DND-41 (cell line): ENCODE measurements at regions not wholly inside any gene's neighbourhood (a gene's known extent, or its start where the extent isn't known, plus 50 kb on each side); places are given as distances from the start of the nearest gene placed in this dataset.

Experiments used
- ATAC-seq: fragments of 200-7000 bp; cut with Tn5 transposase; 3 replicates; pipeline ENCODE4 v1.9.1; 2021; ENCODE audit warnings: low read depth; ENCODE audit not compliant: insufficient read depth
- DNase-seq: peaks from one replicate; pipeline ENCODE4 v3.0.0-alpha.2; 2020
- H2AFZ ChIP-seq: 2 replicates; pipeline ENCODE4 v1.6.0; 2012; ENCODE audit warnings: low read depth, low read length
- H3K27ac ChIP-seq: 2 replicates; pipeline ENCODE4 v1.5.1; 2012; ENCODE audit warnings: low read length, inconsistent platforms
- H3K27me3 ChIP-seq: fragments of 200-600 bp; sonication (generic); 2 replicates; pipeline ENCODE4 v1.6.0; 2012; ENCODE audit warnings: low read length, mild to moderate bottlenecking, inconsistent platforms; ENCODE audit not compliant: insufficient read depth, poor library complexity
- H3K36me3 ChIP-seq: 2 replicates; pipeline ENCODE4 v1.5.1; 2012; ENCODE audit warnings: low read length, inconsistent platforms; ENCODE audit not compliant: insufficient read depth
- H3K4me1 ChIP-seq: 2 replicates; pipeline ENCODE4 v1.5.1; 2012; ENCODE audit warnings: mild to moderate bottlenecking, low read length; ENCODE audit not compliant: insufficient read depth
- H3K4me2 ChIP-seq: 2 replicates; pipeline ENCODE4 v1.6.0; 2012; ENCODE audit warnings: mild to moderate bottlenecking, moderate library complexity, low read length, inconsistent platforms; ENCODE audit not compliant: insufficient read depth
- H3K4me3 ChIP-seq, 2 experiments: fragments of 200-600 bp in 1 of 2; shearing (Covaris generic) in 1 of 2; 2 replicates each; pipeline ENCODE4 v1.5.1; 2012 to 2016; ENCODE audit warnings: inconsistent platforms in 2 of 2, low read length in 2 of 2, mild to moderate bottlenecking in 2 of 2, low read depth in 1 of 2, moderate library complexity in 1 of 2
- H3K79me2 ChIP-seq: 2 replicates; pipeline ENCODE4 v1.6.0; 2012; ENCODE audit warnings: low read length, inconsistent platforms; ENCODE audit not compliant: insufficient read depth
- H3K9ac ChIP-seq: 2 replicates; pipeline ENCODE4 v1.6.0; 2012; ENCODE audit warnings: low read depth, mild to moderate bottlenecking, inconsistent platforms, low read length, moderate library complexity
- H3K9me3 ChIP-seq: 2 replicates; pipeline ENCODE4 v1.5.1; 2012; ENCODE audit warnings: low read length, moderate library complexity, mild to moderate bottlenecking, inconsistent platforms; ENCODE audit not compliant: insufficient read depth, severe bottlenecking
- H4K20me1 ChIP-seq: 2 replicates; pipeline ENCODE4 v1.6.0; 2012; ENCODE audit warnings: low read length; ENCODE audit not compliant: insufficient read depth
- CTCF ChIP-seq: IDR thresholded peaks from 2 replicates; pipeline ENCODE4 v1.5.1; 2012; ENCODE audit warnings: borderline replicate concordance, low read length, moderate library complexity, mild to moderate bottlenecking; ENCODE audit not compliant: poor library complexity, severe bottlenecking; ENCODE audit errors: extremely low read depth
- EZH2 ChIP-seq: IDR thresholded peaks from 3 replicates; pipeline ENCODE4 v1.6.1; 2012; ENCODE audit warnings: borderline replicate concordance, low read depth, mild to moderate bottlenecking, moderate library complexity, low read length, inconsistent platforms; ENCODE audit not compliant: severe bottlenecking

- TF ChIP-seq CTCF (no peak), EZH2 (no peak)
- Histone ChIP-seq H3K27ac (no peak overlapping the region), H3K27me3 (no peaks in the 10 kb centered on the region), H3K4me2 (no peak overlapping the region), H3K79me2 (no peaks in the 10 kb centered on the region), H3K9me3 (no peaks in the 10 kb centered on the region), H4K20me1 (no peaks in the 10 kb centered on the region), H3K9ac (no peak overlapping the region), H3K36me3 (no peaks in the 10 kb centered on the region), H3K4me3 (no peak overlapping the region), H2AFZ (no peak overlapping the region), H3K4me1 (no peaks in the 10 kb centered on the region)
- ATAC-seq (no peak), DNase-seq (no peak)
These were observed 170.8 kb downstream of the AKR1D1 start for GRCh38 chr7:138247081-138247480.

GRCh38 chr7:138247568-138248333 lies 171.5 kb downstream of the AKR1D1 start:
- ATAC-seq (no peak), DNase-seq (no peak)
- H3K36me3 ChIP-seq, result no peaks in the 10 kb centered on the region
- TF ChIP-seq EZH2 (no peak), CTCF (no peak)
- H3K9me3 ChIP-seq, result no peaks in the 10 kb centered on the region
- H2AFZ ChIP-seq, result no peak overlapping the region
- no peaks in the 10 kb centered on the region for H4K20me1 ChIP-seq
- no peak overlapping the region for H3K4me3 ChIP-seq
- no peaks in the 10 kb centered on the region for H3K27me3 ChIP-seq
- H3K4me2 ChIP-seq, result no peak overlapping the region
- H3K27ac ChIP-seq, result no peak overlapping the region
- H3K79me2 ChIP-seq, result no peaks in the 10 kb centered on the region
- no peaks in the 10 kb centered on the region for H3K4me1 ChIP-seq
- H3K9ac ChIP-seq, result no peak overlapping the region

GRCh38 chr7:138248609-138249008 lies 172.3 kb downstream of the AKR1D1 start:
- H3K27me3 ChIP-seq, result no peaks in the 10 kb centered on the region
- no peaks in the 10 kb centered on the region for H4K20me1 ChIP-seq
- H3K27ac ChIP-seq, result no peak overlapping the region
- TF ChIP-seq CTCF (no peak), EZH2 (no peak)
- no peaks in the 10 kb centered on the region for H3K4me1 ChIP-seq
- no peak for ATAC-seq
- H3K4me2 ChIP-seq, result no peak overlapping the region
- no peak overlapping the region for H3K9ac ChIP-seq
- H2AFZ ChIP-seq, result no peak overlapping the region
- DNase-seq, result no peak
- no peaks in the 10 kb centered on the region for H3K36me3 ChIP-seq
- H3K9me3 ChIP-seq, result no peaks in the 10 kb centered on the region
- no peak overlapping the region for H3K4me3 ChIP-seq
- no peaks in the 10 kb centered on the region for H3K79me2 ChIP-seq
